ENCODE measurements at regions not wholly inside any gene's neighbourhood (a gene's known extent, or its start where the extent isn't known, plus 50 kb on each side); places are given as distances from the start of the nearest gene placed in this dataset.
"Not testable (repeated sequence)": the region's sequence is repeated elsewhere in the genome, so short reads cannot be mapped to it uniquely, and the experiment has no call there.

DNA sequence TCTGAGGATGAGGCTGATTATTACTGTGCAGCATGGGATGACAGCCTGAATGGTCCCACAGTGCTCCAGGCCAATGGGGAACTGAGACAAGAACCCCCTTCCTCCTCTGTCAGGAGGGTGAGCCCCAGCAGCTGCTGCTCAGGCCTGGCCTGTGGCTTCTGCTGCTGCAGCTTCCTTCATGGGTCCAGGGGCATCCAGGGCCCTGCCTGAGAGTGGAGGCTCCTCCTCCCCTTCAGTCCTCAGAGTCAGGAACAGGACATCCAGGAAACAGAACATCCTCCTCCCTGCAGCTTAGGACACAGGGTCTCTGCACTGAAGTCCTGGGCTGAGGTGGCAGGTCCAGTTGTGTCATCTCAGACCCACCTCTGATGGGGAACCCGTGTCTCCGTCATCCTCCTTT is 127.2 kb downstream of the ZNF280B start:
- TF ChIP-seq ZNF451, ZNF274 (CRISPR knock-in tag; IDR thresholded peaks at IDR 0.05): not testable (repeated sequence)
- TF ChIP-seq, protein P1, sequence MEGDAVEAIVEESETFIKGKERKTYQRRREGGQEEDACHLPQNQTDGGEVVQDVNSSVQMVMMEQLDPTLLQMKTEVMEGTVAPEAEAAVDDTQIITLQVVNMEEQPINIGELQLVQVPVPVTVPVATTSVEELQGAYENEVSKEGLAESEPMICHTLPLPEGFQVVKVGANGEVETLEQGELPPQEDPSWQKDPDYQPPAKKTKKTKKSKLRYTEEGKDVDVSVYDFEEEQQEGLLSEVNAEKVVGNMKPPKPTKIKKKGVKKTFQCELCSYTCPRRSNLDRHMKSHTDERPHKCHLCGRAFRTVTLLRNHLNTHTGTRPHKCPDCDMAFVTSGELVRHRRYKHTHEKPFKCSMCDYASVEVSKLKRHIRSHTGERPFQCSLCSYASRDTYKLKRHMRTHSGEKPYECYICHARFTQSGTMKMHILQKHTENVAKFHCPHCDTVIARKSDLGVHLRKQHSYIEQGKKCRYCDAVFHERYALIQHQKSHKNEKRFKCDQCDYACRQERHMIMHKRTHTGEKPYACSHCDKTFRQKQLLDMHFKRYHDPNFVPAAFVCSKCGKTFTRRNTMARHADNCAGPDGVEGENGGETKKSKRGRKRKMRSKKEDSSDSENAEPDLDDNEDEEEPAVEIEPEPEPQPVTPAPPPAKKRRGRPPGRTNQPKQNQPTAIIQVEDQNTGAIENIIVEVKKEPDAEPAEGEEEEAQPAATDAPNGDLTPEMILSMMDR (CRISPR knock-in tag; IDR thresholded peaks at IDR 0.05), result not testable (repeated sequence)

Data from HepG2 (cell line).